ENCODE measurements at regions not wholly inside any gene's neighbourhood (a gene's known extent, or its start where the extent isn't known, plus 50 kb on each side); places are given as distances from the start of the nearest gene placed in this dataset.

GRCh38 chr7:17674166-17674942 lies 265.9 kb downstream of the SNX13 start:
- no peak for TF ChIP-seq CTCF (IDR thresholded peaks at IDR 0.05)
- no peak for TF ChIP-seq POLR2A (IDR thresholded peaks at IDR 0.05; ENCODE audit: low read depth)
- no peak for TF ChIP-seq EP300 (IDR thresholded peaks at IDR 0.05)
- TF ChIP-seq POLR2AphosphoS5 (IDR thresholded peaks at IDR 0.05), result no peak
- intact Hi-C loops (cut with DNase I), result no loop called here

GRCh38 chr7:17674943-17675608 lies 265.2 kb downstream of the SNX13 start:
- H3K27ac ChIP-seq (replicated peaks in 1 of 4), result no peak overlapping the region
- no peaks in the 10 kb centered on the region for H3K9me3 ChIP-seq
- H3K4me1 ChIP-seq, result peaks cover under 1 to 15% (median 6%) of the 10 kb centered on the region in 4 donors
- 88% methylated on average over 5 of the region's 5 CpGs for WGBS
- no peak for DNase-seq (ENCODE audit: extremely low spot score)
- no peaks in the 10 kb centered on the region for H3K36me3 ChIP-seq
- intact Hi-C loops (cut with DNase I), result no loop called here
- no peaks in the 10 kb centered on the region for H3K27me3 ChIP-seq
- H3K4me3 ChIP-seq, result no peak overlapping the region
- no peak for TF ChIP-seq POLR2A (IDR thresholded peaks at IDR 0.05; ENCODE audit: low read depth)
- TF ChIP-seq CTCF (IDR thresholded peaks at IDR 0.05), result no peak
- TF ChIP-seq POLR2AphosphoS5 (IDR thresholded peaks at IDR 0.05), result no peak
- TF ChIP-seq EP300 (IDR thresholded peaks at IDR 0.05), result no peak

More at GRCh38 chr7:17674166-17674942, 265.9 kb downstream of the SNX13 start:
- H3K4me1 ChIP-seq, result peaks cover 0 to 7% (median 2%) of the 10 kb centered on the region in 4 donors
- no peaks in the 10 kb centered on the region for H3K27me3 ChIP-seq
- H3K27ac ChIP-seq (replicated peaks in 1 of 4), result no peak overlapping the region
- no peaks in the 10 kb centered on the region for H3K9me3 ChIP-seq
- WGBS, result 82% methylated on average over 8 of the region's 8 CpGs
- no peaks in the 10 kb centered on the region for H3K36me3 ChIP-seq
- no peak overlapping the region for H3K4me3 ChIP-seq
- DNase-seq (ENCODE audit: extremely low spot score), result no peak

- Histone ChIP-seq H3K4me1 (peaks cover 10 to 32% (median 16%) of the 10 kb centered on the region in 4 donors), H3K4me3 (no peak overlapping the region), H3K36me3 (no peaks in the 10 kb centered on the region), H3K9me3 (no peaks in the 10 kb centered on the region), H3K27me3 (no peaks in the 10 kb centered on the region), H3K27ac (replicated peaks in 1 of 4) (no peak overlapping the region)
- no peak for DNase-seq (ENCODE audit: extremely low spot score)
- TF ChIP-seq POLR2AphosphoS5 (IDR thresholded peaks at IDR 0.05), result no peak
- no peak for TF ChIP-seq EP300 (IDR thresholded peaks at IDR 0.05)
- TF ChIP-seq POLR2A (IDR thresholded peaks at IDR 0.05; ENCODE audit: low read depth), result no peak
- TF ChIP-seq CTCF (IDR thresholded peaks at IDR 0.05), result no peak
- 76% methylated on average over 2 of the region's 2 CpGs for WGBS
- intact Hi-C loops (cut with DNase I), result no loop called here
Observed at GRCh38 chr7:17677408-17677807, 262.9 kb downstream of the SNX13 start.

GRCh38 chr7:17678896-17679295 lies 261.4 kb downstream of the SNX13 start:
- Histone ChIP-seq H3K4me1 (peaks cover 13 to 38% (median 16%) of the 10 kb centered on the region in 4 donors), H3K27ac (replicated peaks in 1 of 4) (peak overlapping the region in 1 of 4 donors; percentile 12), H3K27me3 (no peaks in the 10 kb centered on the region), H3K9me3 (no peaks in the 10 kb centered on the region), H3K36me3 (no peaks in the 10 kb centered on the region), H3K4me3 (no peak overlapping the region)
- intact Hi-C loops (cut with DNase I), result no loop called here
- TF ChIP-seq CTCF (IDR thresholded peaks at IDR 0.05) (no peak), POLR2A (IDR thresholded peaks at IDR 0.05; ENCODE audit: low read depth) (no peak), POLR2AphosphoS5 (IDR thresholded peaks at IDR 0.05) (no peak), EP300 (IDR thresholded peaks at IDR 0.05) (no peak)
- 98% methylated on average over 2 of the region's 2 CpGs for WGBS
- DNase-seq (ENCODE audit: extremely low spot score), result no peak

Data from esophagus muscularis mucosa (tissue), 4 donors.